ENCODE measurements at regions not wholly inside any gene's neighbourhood (a gene's known extent, or its start where the extent isn't known, plus 50 kb on each side); places are given as distances from the start of the nearest gene placed in this dataset.

DNA sequence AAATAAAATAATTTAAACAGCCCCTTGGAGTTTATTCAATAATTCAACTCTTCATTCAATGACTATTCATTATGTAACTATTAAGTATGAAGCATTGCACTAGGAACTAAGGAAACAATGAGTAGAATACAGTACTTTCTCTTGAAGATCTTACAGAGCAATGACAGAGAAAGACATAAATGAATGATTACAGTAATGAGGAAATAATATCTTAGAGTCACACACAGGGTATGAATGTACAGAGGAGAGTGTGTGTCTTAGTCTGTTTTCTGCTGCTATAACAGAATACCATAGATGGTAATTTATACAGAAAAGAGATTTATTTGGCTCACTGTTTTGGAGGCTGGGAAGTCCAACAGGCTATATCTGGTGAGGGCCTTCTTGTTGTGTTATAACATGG lies 120.5 kb upstream of the NRBF2 start:
- H3K9me3 Mint-ChIP-seq (ENCODE audit: unreplicated experiment) = no peaks in the 10 kb centered on the region
- intact Hi-C loops (cut with micrococcal nuclease; ENCODE audit: unreplicated experiment) = no loop called here

DNA sequence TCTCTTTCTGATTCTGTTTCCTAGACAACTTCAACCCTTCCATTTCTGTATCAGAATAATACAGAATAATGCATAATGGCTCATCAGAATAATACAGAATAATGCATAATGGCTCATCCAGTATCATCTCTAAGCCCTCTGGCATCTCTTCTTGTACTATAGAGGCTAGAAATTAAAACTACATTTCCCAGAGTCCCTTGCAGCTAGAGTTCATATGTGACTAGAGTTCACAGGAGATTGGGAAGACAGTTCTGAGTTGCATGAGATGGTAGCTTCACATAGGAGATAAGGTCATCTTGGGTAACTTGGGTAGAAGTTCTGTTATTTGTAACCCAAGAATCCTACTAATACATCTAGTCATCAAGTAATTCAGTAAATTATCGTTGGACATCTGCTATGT lies 122.9 kb upstream of the NRBF2 start:
- no peak overlapping the region for H3K4me3 Mint-ChIP-seq (ENCODE audit: unreplicated experiment)
- H3K27me3 Mint-ChIP-seq (ENCODE audit: insufficient read depth, unreplicated experiment) = peaks cover 18% of the 10 kb centered on the region
- ChIA-PET CTCF (no interaction called here), POLR2A (no interaction called here)
- no TSS peak for BruUV-seq (replicated peaks)
- H3K27me3 ChIP-seq (replicated peaks; ENCODE audit: control insufficient read depth, insufficient read depth, low read length) = no peaks in the 10 kb centered on the region
- H3K4me1 Mint-ChIP-seq (ENCODE audit: low read depth, unreplicated experiment) = no peaks in the 10 kb centered on the region
- no peaks in the 10 kb centered on the region for H3K9me3 ChIP-seq
- no peaks in the 10 kb centered on the region for H3K9me3 Mint-ChIP-seq (ENCODE audit: unreplicated experiment)
- no peaks in the 10 kb centered on the region for H3K4me1 ChIP-seq
- no peak for DNase-seq
- no peak overlapping the region for H3K27ac Mint-ChIP-seq (ENCODE audit: unreplicated experiment)
- no peaks in the 10 kb centered on the region for H3K36me3 Mint-ChIP-seq (ENCODE audit: insufficient read depth, unreplicated experiment)
- TF ChIP-seq, protein P1, sequence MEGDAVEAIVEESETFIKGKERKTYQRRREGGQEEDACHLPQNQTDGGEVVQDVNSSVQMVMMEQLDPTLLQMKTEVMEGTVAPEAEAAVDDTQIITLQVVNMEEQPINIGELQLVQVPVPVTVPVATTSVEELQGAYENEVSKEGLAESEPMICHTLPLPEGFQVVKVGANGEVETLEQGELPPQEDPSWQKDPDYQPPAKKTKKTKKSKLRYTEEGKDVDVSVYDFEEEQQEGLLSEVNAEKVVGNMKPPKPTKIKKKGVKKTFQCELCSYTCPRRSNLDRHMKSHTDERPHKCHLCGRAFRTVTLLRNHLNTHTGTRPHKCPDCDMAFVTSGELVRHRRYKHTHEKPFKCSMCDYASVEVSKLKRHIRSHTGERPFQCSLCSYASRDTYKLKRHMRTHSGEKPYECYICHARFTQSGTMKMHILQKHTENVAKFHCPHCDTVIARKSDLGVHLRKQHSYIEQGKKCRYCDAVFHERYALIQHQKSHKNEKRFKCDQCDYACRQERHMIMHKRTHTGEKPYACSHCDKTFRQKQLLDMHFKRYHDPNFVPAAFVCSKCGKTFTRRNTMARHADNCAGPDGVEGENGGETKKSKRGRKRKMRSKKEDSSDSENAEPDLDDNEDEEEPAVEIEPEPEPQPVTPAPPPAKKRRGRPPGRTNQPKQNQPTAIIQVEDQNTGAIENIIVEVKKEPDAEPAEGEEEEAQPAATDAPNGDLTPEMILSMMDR (IDR thresholded peaks at IDR 0.05; ENCODE audit: insufficient read depth in 1 of 2, low read depth in 1 of 2, low read length in 1 of 2, severe bottlenecking in 1 of 2, unreplicated experiment in 1 of 2) = no peak
- no peaks in the 10 kb centered on the region for H3K36me3 ChIP-seq (ENCODE audit: control insufficient read depth, insufficient read depth, low read length)
- intact Hi-C loops (cut with micrococcal nuclease; ENCODE audit: unreplicated experiment) = no loop called here
- no peak overlapping the region for H3K4me3 ChIP-seq (ENCODE audit: low read depth, low read length)

More for the DNA sequence above, 120.5 kb upstream of the NRBF2 start:
- Mint-ChIP-seq H3K36me3 (ENCODE audit: insufficient read depth, unreplicated experiment) (no peaks in the 10 kb centered on the region), H3K4me1 (ENCODE audit: low read depth, unreplicated experiment) (no peaks in the 10 kb centered on the region), H3K4me3 (ENCODE audit: unreplicated experiment) (no peak overlapping the region), H3K27me3 (ENCODE audit: insufficient read depth, unreplicated experiment) (peaks cover 12% of the 10 kb centered on the region), H3K27ac (ENCODE audit: unreplicated experiment) (no peak overlapping the region)
- TF ChIP-seq, protein P1 (IDR thresholded peaks at IDR 0.05; ENCODE audit: insufficient read depth in 1 of 2, low read depth in 1 of 2, low read length in 1 of 2, severe bottlenecking in 1 of 2, unreplicated experiment in 1 of 2) = no peak
- DNase-seq = no peak
- H3K4me1 ChIP-seq = no peaks in the 10 kb centered on the region
- H3K4me3 ChIP-seq (ENCODE audit: low read depth, low read length) = no peak overlapping the region
- CTCF ChIA-PET = interaction anchor here (1.1 kb wide), 1 partner anchor 195 kb away, joined by 5 read pairs; no protein-coding TSS in a partner anchor
- POLR2A ChIA-PET = no interaction called here
- H3K27me3 ChIP-seq (replicated peaks; ENCODE audit: control insufficient read depth, insufficient read depth, low read length) = no peaks in the 10 kb centered on the region
- H3K9me3 ChIP-seq = no peaks in the 10 kb centered on the region
- no TSS peak for BruUV-seq (replicated peaks)
- H3K36me3 ChIP-seq (ENCODE audit: control insufficient read depth, insufficient read depth, low read length) = no peaks in the 10 kb centered on the region

DNA sequence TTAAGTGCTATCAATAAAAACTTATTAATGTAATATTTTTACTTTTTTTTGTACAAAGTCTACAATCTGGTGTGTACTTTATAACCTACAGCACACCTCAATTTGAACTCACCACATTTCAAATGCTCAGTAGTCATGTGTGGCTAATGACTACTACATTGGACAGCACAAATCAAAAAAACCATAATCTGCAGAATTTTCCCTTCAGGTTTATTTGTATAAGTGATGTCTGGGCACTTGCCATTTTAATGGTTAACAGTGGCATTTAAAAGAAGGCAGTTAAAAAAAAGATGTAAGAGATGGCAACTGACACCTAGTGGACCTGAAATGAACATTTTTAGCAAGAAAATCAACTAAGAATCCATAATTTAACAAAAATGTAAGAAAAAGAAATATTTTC lies 124.6 kb upstream of the NRBF2 start:
- no peak for DNase-seq
- Mint-ChIP-seq H3K36me3 (ENCODE audit: insufficient read depth, unreplicated experiment) (no peaks in the 10 kb centered on the region), H3K4me1 (ENCODE audit: low read depth, unreplicated experiment) (no peaks in the 10 kb centered on the region), H3K4me3 (ENCODE audit: unreplicated experiment) (no peak overlapping the region), H3K27me3 (ENCODE audit: insufficient read depth, unreplicated experiment) (peaks cover 15% of the 10 kb centered on the region), H3K9me3 (ENCODE audit: unreplicated experiment) (no peaks in the 10 kb centered on the region), H3K27ac (ENCODE audit: unreplicated experiment) (no peak overlapping the region)
- TF ChIP-seq, protein P1 (IDR thresholded peaks at IDR 0.05; ENCODE audit: insufficient read depth in 1 of 2, low read depth in 1 of 2, low read length in 1 of 2, severe bottlenecking in 1 of 2, unreplicated experiment in 1 of 2) = no peak
- no peaks in the 10 kb centered on the region for H3K36me3 ChIP-seq (ENCODE audit: control insufficient read depth, insufficient read depth, low read length)
- no peak overlapping the region for H3K4me3 ChIP-seq (ENCODE audit: low read depth, low read length)
- no peaks in the 10 kb centered on the region for H3K27me3 ChIP-seq (replicated peaks; ENCODE audit: control insufficient read depth, insufficient read depth, low read length)
- ChIA-PET POLR2A (no interaction called here), CTCF (no interaction called here)
- H3K9me3 ChIP-seq = no peaks in the 10 kb centered on the region
- BruUV-seq (replicated peaks) = no TSS peak
- intact Hi-C loops (cut with micrococcal nuclease; ENCODE audit: unreplicated experiment) = no loop called here
- H3K4me1 ChIP-seq = no peaks in the 10 kb centered on the region
